ENCODE measurements at regions not wholly inside any gene's neighbourhood (a gene's known extent, or its start where the extent isn't known, plus 50 kb on each side); places are given as distances from the start of the nearest gene placed in this dataset.

DNA sequence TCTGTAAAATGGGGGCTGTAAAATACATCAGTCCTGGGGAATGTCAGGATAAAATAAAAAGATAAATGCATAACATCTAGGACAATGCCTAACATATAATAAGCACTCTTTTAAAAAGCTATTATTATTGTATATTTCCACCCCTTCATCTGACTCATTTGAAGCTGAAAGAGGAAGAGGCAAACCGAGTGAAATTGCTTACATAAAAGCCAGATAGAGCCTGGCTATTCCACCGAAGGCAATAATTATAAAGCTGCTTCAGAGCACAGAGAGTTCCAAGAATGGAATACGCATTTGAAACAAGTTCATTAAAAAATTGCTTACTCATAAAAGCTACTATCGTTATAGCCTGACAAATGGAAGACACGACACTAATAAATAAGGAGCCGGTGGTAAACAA lies 186.1 kb upstream of the CAMK1G start:
- Mint-ChIP-seq H3K4me3 (no peak overlapping the region), H3K36me3 (ENCODE audit: low read depth) (no peaks in the 10 kb centered on the region), H3K27me3 (ENCODE audit: low read depth) (peaks cover 10% of the 10 kb centered on the region), H3K9me3 (no peaks in the 10 kb centered on the region), H3K4me1 (ENCODE audit: low read depth) (no peaks in the 10 kb centered on the region), H3K27ac (no peak overlapping the region)

GRCh38 chr1:209397910-209398309 lies 185.6 kb upstream of the CAMK1G start:
- Mint-ChIP-seq H3K27me3 (ENCODE audit: low read depth) (peaks cover 10% of the 10 kb centered on the region), H3K36me3 (ENCODE audit: low read depth) (no peaks in the 10 kb centered on the region), H3K9me3 (no peaks in the 10 kb centered on the region), H3K27ac (no peak overlapping the region), H3K4me1 (ENCODE audit: low read depth) (no peaks in the 10 kb centered on the region), H3K4me3 (no peak overlapping the region)

DNA sequence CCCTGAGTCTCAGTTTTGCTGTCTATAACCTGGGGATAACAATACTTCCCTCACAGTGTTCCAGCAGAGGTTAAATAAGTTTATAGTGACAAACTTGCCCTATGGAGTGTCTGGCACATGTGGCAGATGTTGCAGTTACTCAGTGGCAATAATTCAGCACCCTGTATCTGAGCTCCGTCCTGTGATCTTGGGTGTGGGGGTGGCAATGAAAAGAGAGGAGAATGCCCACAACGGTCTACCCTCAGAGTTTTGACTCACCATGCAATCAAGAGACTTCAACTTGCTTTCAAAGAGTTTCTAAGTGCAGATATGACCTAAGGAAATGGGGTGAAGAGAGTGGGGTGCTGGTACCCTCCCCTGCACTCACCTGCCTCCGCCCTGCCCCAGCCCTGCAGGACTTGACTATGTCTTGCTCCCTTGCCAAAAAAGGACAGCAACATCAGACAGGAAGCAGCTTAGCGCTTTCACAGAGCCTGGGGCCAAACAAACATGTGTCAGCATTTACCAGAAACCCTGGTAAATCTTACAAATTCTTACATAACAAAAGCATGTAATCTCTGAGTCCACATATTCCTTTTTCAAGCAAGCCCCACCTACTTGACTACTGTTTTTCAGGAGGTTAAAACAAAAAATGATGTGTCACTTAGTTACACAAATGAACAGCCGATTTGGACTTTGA lies 185.1 kb upstream of the CAMK1G start:
- no peak overlapping the region for H3K27ac Mint-ChIP-seq
- no peaks in the 10 kb centered on the region for H3K36me3 Mint-ChIP-seq (ENCODE audit: low read depth)
- no peak overlapping the region for H3K4me3 Mint-ChIP-seq
- H3K9me3 Mint-ChIP-seq, result no peaks in the 10 kb centered on the region
- peaks cover 10% of the 10 kb centered on the region for H3K27me3 Mint-ChIP-seq (ENCODE audit: low read depth)
- no peaks in the 10 kb centered on the region for H3K4me1 Mint-ChIP-seq (ENCODE audit: low read depth)

- H3K36me3 Mint-ChIP-seq (ENCODE audit: low read depth), result no peaks in the 10 kb centered on the region
These were observed 183.7 kb upstream of the CAMK1G start for GRCh38 chr1:209399800-209400199.

DNA sequence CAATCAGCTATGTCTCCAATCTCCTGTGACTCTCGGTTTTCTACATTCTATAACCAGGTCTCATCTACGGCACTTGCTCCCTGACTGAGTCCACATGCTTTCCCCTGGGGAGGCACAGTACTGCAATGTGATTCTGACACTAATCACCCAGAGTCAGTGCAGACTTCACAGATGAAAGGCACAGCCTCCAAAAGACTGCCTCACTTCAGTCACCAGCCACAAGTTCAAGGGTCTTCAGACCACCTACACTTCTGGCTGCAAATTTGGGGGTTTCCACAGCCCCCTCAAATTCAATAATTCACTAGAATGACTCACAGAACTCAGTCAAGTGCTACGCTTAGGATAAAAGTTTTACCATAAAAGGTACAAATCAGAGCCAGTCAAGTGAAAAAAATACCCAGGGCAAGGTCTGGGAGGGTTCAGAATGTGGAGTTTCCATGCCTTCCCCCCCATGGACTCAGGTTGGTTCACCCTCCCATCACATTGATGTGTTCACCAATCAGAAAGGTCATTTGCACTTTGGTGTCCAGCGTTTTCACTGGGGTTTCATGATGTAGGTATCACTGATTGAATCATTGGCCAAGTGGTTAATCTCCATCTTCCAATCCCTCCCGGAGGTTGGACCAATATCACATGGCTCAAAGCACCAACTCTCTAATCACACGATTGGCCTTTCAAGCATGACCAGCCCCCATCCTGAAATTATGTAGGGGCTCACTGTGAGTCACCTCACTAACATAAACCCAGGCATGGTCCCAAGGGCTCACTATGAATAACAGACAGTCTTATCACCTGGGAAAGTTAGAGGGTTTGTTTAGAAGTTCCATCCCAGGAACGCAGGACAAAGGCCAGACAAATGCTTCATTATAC lies 182.9 kb upstream of the CAMK1G start:
- Mint-ChIP-seq H3K27ac (no peak overlapping the region), H3K27me3 (ENCODE audit: low read depth) (no peaks in the 10 kb centered on the region), H3K4me3 (no peak overlapping the region), H3K36me3 (ENCODE audit: low read depth) (no peaks in the 10 kb centered on the region), H3K4me1 (ENCODE audit: low read depth) (no peaks in the 10 kb centered on the region), H3K9me3 (no peaks in the 10 kb centered on the region)

More at GRCh38 chr1:209399800-209400199, 183.7 kb upstream of the CAMK1G start:
- Mint-ChIP-seq H3K4me1 (ENCODE audit: low read depth) (no peaks in the 10 kb centered on the region), H3K4me3 (no peak overlapping the region), H3K27ac (no peak overlapping the region), H3K27me3 (ENCODE audit: low read depth) (peaks cover 6% of the 10 kb centered on the region), H3K9me3 (no peaks in the 10 kb centered on the region)

DNA sequence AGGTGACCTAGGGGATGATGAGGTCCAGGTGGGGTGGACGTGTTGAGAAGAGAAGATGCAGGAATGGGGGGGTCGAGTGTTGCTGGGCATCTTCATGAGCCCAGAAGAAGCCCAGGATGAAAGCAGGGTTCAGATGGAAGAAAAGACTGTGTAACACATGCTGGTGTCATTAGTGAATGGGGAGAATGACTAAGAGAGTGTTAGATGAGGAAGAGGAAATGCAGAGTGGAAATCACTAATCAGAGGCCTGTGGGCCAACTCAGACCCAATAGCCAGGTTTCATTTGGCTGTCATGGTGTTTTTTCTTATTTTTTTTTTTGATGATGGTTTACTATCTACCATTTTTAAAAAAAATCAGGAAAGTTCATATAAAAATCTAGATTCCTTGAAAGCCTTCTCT lies 180.8 kb upstream of the CAMK1G start:
- Mint-ChIP-seq H3K4me1 (ENCODE audit: low read depth) (no peaks in the 10 kb centered on the region), H3K27ac (no peak overlapping the region), H3K27me3 (ENCODE audit: low read depth) (no peaks in the 10 kb centered on the region), H3K9me3 (no peaks in the 10 kb centered on the region), H3K4me3 (no peak overlapping the region), H3K36me3 (ENCODE audit: low read depth) (no peaks in the 10 kb centered on the region)

GRCh38 chr1:209403921-209404320 lies 179.6 kb upstream of the CAMK1G start:
- no peaks in the 10 kb centered on the region for H3K27me3 Mint-ChIP-seq (ENCODE audit: low read depth)
- no peaks in the 10 kb centered on the region for H3K9me3 Mint-ChIP-seq
- no peak overlapping the region for H3K4me3 Mint-ChIP-seq

GRCh38 chr1:209404577-209404976 lies 178.9 kb upstream of the CAMK1G start:
- Mint-ChIP-seq H3K4me1 (ENCODE audit: low read depth) (no peaks in the 10 kb centered on the region), H3K9me3 (no peaks in the 10 kb centered on the region), H3K4me3 (no peak overlapping the region), H3K27me3 (ENCODE audit: low read depth) (peaks cover 5% of the 10 kb centered on the region), H3K27ac (no peak overlapping the region), H3K36me3 (ENCODE audit: low read depth) (no peaks in the 10 kb centered on the region)

More at GRCh38 chr1:209403921-209404320, 179.6 kb upstream of the CAMK1G start:
- Mint-ChIP-seq H3K36me3 (ENCODE audit: low read depth) (no peaks in the 10 kb centered on the region), H3K4me1 (ENCODE audit: low read depth) (no peaks in the 10 kb centered on the region), H3K27ac (no peak overlapping the region)

- no peaks in the 10 kb centered on the region for H3K9me3 Mint-ChIP-seq
- no peaks in the 10 kb centered on the region for H3K36me3 Mint-ChIP-seq (ENCODE audit: low read depth)
- H3K27ac Mint-ChIP-seq, result no peak overlapping the region
- H3K27me3 Mint-ChIP-seq (ENCODE audit: low read depth), result peaks cover 7% of the 10 kb centered on the region
- no peaks in the 10 kb centered on the region for H3K4me1 Mint-ChIP-seq (ENCODE audit: low read depth)
- no peak overlapping the region for H3K4me3 Mint-ChIP-seq
These were observed 178.2 kb upstream of the CAMK1G start for GRCh38 chr1:209405183-209405814.

GRCh38 chr1:209406168-209406567 lies 177.3 kb upstream of the CAMK1G start:
- Mint-ChIP-seq H3K27ac (no peak overlapping the region), H3K4me3 (no peak overlapping the region), H3K27me3 (ENCODE audit: low read depth) (peaks cover 8% of the 10 kb centered on the region), H3K36me3 (ENCODE audit: low read depth) (no peaks in the 10 kb centered on the region), H3K4me1 (ENCODE audit: low read depth) (no peaks in the 10 kb centered on the region), H3K9me3 (no peaks in the 10 kb centered on the region)

GRCh38 chr1:209406595-209406994 lies 176.9 kb upstream of the CAMK1G start:
- Mint-ChIP-seq H3K4me1 (ENCODE audit: low read depth) (no peaks in the 10 kb centered on the region), H3K9me3 (no peaks in the 10 kb centered on the region), H3K36me3 (ENCODE audit: low read depth) (no peaks in the 10 kb centered on the region), H3K4me3 (no peak overlapping the region), H3K27me3 (ENCODE audit: low read depth) (peaks cover 11% of the 10 kb centered on the region), H3K27ac (no peak overlapping the region)

- Mint-ChIP-seq H3K27me3 (ENCODE audit: low read depth) (peaks cover 26% of the 10 kb centered on the region), H3K4me1 (ENCODE audit: low read depth) (no peaks in the 10 kb centered on the region), H3K36me3 (ENCODE audit: low read depth) (no peaks in the 10 kb centered on the region), H3K4me3 (no peak overlapping the region), H3K27ac (no peak overlapping the region), H3K9me3 (no peaks in the 10 kb centered on the region)
These were observed 173.7 kb upstream of the CAMK1G start for GRCh38 chr1:209409780-209410179.

DNA sequence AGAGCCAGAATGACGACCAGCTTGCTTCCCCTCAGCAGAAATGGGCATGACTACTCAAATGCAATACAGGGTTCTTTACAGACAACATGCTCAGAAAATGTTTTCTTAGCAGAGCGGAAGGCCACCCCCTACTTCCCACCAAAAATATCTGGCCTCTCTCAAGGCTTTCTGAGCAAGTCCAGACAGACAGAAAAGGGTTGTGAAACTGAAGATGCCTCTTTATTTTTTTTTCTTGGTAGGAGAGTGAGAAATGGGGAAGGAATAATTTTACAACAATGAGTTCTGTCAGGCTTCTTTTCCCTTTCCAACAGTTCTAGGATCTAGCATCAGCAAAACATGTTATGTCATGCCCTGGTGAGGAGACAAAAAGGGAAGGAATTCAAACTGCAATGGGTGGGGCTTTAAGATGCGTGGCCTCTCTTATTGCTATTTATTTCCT lies 172.0 kb upstream of the CAMK1G start:
- Mint-ChIP-seq H3K36me3 (ENCODE audit: low read depth) (no peaks in the 10 kb centered on the region), H3K4me1 (ENCODE audit: low read depth) (no peaks in the 10 kb centered on the region), H3K9me3 (no peaks in the 10 kb centered on the region), H3K27ac (no peak overlapping the region), H3K4me3 (no peak overlapping the region), H3K27me3 (ENCODE audit: low read depth) (peaks cover 37% of the 10 kb centered on the region)

GRCh38 chr1:209412036-209412435 lies 171.5 kb upstream of the CAMK1G start:
- H3K4me3 Mint-ChIP-seq, result no peak overlapping the region
- no peak overlapping the region for H3K27ac Mint-ChIP-seq
- no peaks in the 10 kb centered on the region for H3K4me1 Mint-ChIP-seq (ENCODE audit: low read depth)
- H3K9me3 Mint-ChIP-seq, result no peaks in the 10 kb centered on the region
- peaks cover 38% of the 10 kb centered on the region for H3K27me3 Mint-ChIP-seq (ENCODE audit: low read depth)
- no peaks in the 10 kb centered on the region for H3K36me3 Mint-ChIP-seq (ENCODE audit: low read depth)

DNA sequence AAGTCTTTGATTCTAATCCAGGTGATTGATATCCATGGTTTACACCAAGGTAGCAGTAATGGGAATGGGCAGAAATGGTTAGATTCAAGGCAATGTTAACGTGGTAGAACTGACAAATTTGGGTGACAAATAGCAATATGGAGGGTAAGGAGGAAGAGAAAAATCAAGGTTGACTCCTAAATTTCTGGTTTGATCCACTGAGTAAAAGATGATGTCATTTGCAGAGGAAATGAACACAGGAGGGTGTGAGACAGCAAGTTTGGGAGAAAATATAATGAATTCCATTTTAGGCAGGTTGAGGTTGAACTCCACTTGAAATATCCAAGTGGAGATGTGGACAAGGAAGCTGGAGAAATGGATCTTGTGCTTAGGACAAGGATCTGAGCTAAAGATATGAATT lies 170.9 kb upstream of the CAMK1G start:
- peaks cover 38% of the 10 kb centered on the region for H3K27me3 Mint-ChIP-seq (ENCODE audit: low read depth)

More for the DNA sequence above, 170.9 kb upstream of the CAMK1G start:
- Mint-ChIP-seq H3K4me3 (no peak overlapping the region), H3K4me1 (ENCODE audit: low read depth) (no peaks in the 10 kb centered on the region), H3K9me3 (no peaks in the 10 kb centered on the region), H3K36me3 (ENCODE audit: low read depth) (no peaks in the 10 kb centered on the region), H3K27ac (no peak overlapping the region)

Data from T-helper 1 cell treated with Interleukin-12 subunit alpha and Interleukin-12 subunit beta and Interleukin-4 antibody, amounts not matched to agents 30 μg/mL and 1 μg/mL, for 36 hours (primary cell).